Hepatocyte (in vitro differentiated cells): ENCODE measurements at regions not wholly inside any gene's neighbourhood (a gene's known extent, or its start where the extent isn't known, plus 50 kb on each side); places are given as distances from the start of the nearest gene placed in this dataset.
A peak's percentile ranks its signal among the peaks of the same experiment; 100 is the strongest.

Experiments
- EZH2 ChIP-seq: fragments of 200-600 bp; sonication (generic); IDR thresholded peaks from 2 replicates; pipeline ENCODE4 v1.6.1; 2016; ENCODE audit warnings: antibody characterized with exemption, mild to moderate bottlenecking, borderline replicate concordance
- TF ChIP-seq, protein P1 (sequence below): fragments of 200-600 bp; sonication (generic); IDR thresholded peaks from 2 replicates; pipeline ENCODE4 v1.5.1; 2016; ENCODE audit warnings: antibody characterized with exemption, mild to moderate bottlenecking; ENCODE audit not compliant: poor library complexity

DNA sequence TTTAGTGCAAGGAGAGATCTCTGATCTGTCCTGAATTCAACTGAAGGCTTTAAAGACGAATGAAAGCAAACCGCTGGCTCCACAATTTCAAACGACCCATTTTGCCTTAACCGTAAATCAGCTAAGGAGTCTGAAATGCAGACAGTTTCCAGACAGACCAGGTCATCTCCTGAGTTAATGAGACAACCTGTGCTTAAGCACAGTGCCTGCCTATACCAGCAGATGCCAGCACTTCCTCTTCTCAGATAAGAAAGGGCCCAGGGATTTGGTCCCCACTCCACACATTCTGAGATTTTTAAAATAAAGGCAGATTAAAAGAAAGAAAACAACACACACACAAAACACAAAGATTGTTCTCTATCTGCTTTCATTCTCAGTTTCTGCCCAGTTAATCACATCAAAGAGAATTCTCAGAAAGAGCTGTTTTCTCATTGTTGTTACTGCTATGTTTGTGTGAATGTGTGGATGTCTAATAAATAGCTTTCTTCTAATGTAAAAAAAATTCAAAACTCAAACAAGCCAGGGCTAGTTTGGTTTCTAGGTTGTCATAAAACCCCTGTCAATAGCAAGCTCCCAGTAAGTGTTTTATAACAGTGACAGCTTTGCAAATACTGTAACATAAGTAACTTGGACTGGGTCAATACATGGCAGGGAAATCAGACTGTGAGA, 157.7 kb upstream of the SLC24A2 start:
- no peak for TF ChIP-seq EZH2
- TF ChIP-seq, protein P1, sequence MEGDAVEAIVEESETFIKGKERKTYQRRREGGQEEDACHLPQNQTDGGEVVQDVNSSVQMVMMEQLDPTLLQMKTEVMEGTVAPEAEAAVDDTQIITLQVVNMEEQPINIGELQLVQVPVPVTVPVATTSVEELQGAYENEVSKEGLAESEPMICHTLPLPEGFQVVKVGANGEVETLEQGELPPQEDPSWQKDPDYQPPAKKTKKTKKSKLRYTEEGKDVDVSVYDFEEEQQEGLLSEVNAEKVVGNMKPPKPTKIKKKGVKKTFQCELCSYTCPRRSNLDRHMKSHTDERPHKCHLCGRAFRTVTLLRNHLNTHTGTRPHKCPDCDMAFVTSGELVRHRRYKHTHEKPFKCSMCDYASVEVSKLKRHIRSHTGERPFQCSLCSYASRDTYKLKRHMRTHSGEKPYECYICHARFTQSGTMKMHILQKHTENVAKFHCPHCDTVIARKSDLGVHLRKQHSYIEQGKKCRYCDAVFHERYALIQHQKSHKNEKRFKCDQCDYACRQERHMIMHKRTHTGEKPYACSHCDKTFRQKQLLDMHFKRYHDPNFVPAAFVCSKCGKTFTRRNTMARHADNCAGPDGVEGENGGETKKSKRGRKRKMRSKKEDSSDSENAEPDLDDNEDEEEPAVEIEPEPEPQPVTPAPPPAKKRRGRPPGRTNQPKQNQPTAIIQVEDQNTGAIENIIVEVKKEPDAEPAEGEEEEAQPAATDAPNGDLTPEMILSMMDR = peak; percentile 61
